Lower lobe of right lung (tissue), 2 donors: ENCODE measurements at regions not wholly inside any gene's neighbourhood (a gene's known extent, or its start where the extent isn't known, plus 50 kb on each side); places are given as distances from the start of the nearest gene placed in this dataset.

Experiments used
- ATAC-seq, 2 donors: fragments of 200-7000 bp; cut with Tn5 transposase; one replicate each; pipeline ENCODE4 v1.9.1; 2020 to 2022; ENCODE audit warnings: mild to moderate bottlenecking in 2 of 2, moderate library complexity in 2 of 2
- DNase-seq: peaks from one replicate; pipeline ENCODE4 v3.0.0-alpha.2; 2020
- H3K27ac ChIP-seq: fragments of 200-600 bp; one replicate; pipeline ENCODE4 v1.8.0; 2022
- H3K27me3 ChIP-seq: fragments of 200-600 bp; one replicate; pipeline ENCODE4 v1.8.0; 2022; ENCODE audit warnings: low read depth
- H3K36me3 ChIP-seq: fragments of 200-600 bp; one replicate; pipeline ENCODE4 v1.8.0; 2022; ENCODE audit warnings: mild to moderate bottlenecking
- H3K4me1 ChIP-seq: fragments of 200-600 bp; one replicate; pipeline ENCODE4 v1.8.0; 2022
- H3K4me3 ChIP-seq: fragments of 200-600 bp; one replicate; pipeline ENCODE4 v1.8.0; 2022; ENCODE audit warnings: mild to moderate bottlenecking
- H3K9me3 ChIP-seq: fragments of 200-600 bp; one replicate; pipeline ENCODE4 v1.8.0; 2022
- intact Hi-C: fragments of 100-400 bp; cut with DNase I; formaldehyde crosslinking; loops from one replicate; pipeline ENCODE4 v1.11.0; 2022
- TF ChIP-seq, protein P1 (sequence below): fragments of 200-600 bp; IDR thresholded peaks from one replicate; pipeline ENCODE4 v1.8.0; 2022; ENCODE audit warnings: antibody characterized with exemption, mild to moderate bottlenecking
- donor health status: DM: no; HTN: yes; CAD: no; lungs with severe emphysema.

GRCh38 chr2:129737660-129738527 lies 241.6 kb upstream of the RAB6C start:
- ATAC-seq: no peak
- H3K36me3 ChIP-seq: no peaks in the 10 kb centered on the region
- H3K9me3 ChIP-seq: no peaks in the 10 kb centered on the region
- H3K4me3 ChIP-seq: no peak overlapping the region
- H3K27me3 ChIP-seq: no peaks in the 10 kb centered on the region
- H3K4me1 ChIP-seq: no peaks in the 10 kb centered on the region
- H3K27ac ChIP-seq: no peak overlapping the region
- TF ChIP-seq, protein P1, sequence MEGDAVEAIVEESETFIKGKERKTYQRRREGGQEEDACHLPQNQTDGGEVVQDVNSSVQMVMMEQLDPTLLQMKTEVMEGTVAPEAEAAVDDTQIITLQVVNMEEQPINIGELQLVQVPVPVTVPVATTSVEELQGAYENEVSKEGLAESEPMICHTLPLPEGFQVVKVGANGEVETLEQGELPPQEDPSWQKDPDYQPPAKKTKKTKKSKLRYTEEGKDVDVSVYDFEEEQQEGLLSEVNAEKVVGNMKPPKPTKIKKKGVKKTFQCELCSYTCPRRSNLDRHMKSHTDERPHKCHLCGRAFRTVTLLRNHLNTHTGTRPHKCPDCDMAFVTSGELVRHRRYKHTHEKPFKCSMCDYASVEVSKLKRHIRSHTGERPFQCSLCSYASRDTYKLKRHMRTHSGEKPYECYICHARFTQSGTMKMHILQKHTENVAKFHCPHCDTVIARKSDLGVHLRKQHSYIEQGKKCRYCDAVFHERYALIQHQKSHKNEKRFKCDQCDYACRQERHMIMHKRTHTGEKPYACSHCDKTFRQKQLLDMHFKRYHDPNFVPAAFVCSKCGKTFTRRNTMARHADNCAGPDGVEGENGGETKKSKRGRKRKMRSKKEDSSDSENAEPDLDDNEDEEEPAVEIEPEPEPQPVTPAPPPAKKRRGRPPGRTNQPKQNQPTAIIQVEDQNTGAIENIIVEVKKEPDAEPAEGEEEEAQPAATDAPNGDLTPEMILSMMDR: no peak
- DNase-seq: no peak
- intact Hi-C loops: no loop called here

- Histone ChIP-seq H3K27ac (no peak overlapping the region), H3K4me3 (no peak overlapping the region), H3K4me1 (no peaks in the 10 kb centered on the region), H3K36me3 (no peaks in the 10 kb centered on the region), H3K27me3 (no peaks in the 10 kb centered on the region), H3K9me3 (no peaks in the 10 kb centered on the region)
- intact Hi-C loops: no loop called here
- TF ChIP-seq, protein P1: no peak
- DNase-seq (no peak), ATAC-seq (no peak)
Measured at GRCh38 chr2:129738799-129739198, 240.7 kb upstream of the RAB6C start.

- no peaks in the 10 kb centered on the region for H3K4me1 ChIP-seq
- no peaks in the 10 kb centered on the region for H3K9me3 ChIP-seq
- no peaks in the 10 kb centered on the region for H3K36me3 ChIP-seq
- no peak overlapping the region for H3K27ac ChIP-seq
- TF ChIP-seq, protein P1: no peak
- H3K4me3 ChIP-seq: no peak overlapping the region
- intact Hi-C loops: no loop called here
- DNase-seq (no peak), ATAC-seq (no peak)
- no peaks in the 10 kb centered on the region for H3K27me3 ChIP-seq
Measured at GRCh38 chr2:129740504-129740903, 239.0 kb upstream of the RAB6C start.

- intact Hi-C loops: no loop called here
- TF ChIP-seq, protein P1: no peak
- Histone ChIP-seq H3K27me3 (no peaks in the 10 kb centered on the region), H3K27ac (no peak overlapping the region), H3K4me1 (no peaks in the 10 kb centered on the region), H3K36me3 (no peaks in the 10 kb centered on the region), H3K9me3 (no peaks in the 10 kb centered on the region), H3K4me3 (no peak overlapping the region)
- ATAC-seq (no peak), DNase-seq (no peak)
Measured at GRCh38 chr2:129741165-129741564, 238.3 kb upstream of the RAB6C start.

GRCh38 chr2:129741623-129742022 lies 237.8 kb upstream of the RAB6C start:
- no peak for ATAC-seq
- intact Hi-C loops: no loop called here

More at GRCh38 chr2:129741623-129742022, 237.8 kb upstream of the RAB6C start:
- no peaks in the 10 kb centered on the region for H3K36me3 ChIP-seq
- no peaks in the 10 kb centered on the region for H3K9me3 ChIP-seq
- no peak overlapping the region for H3K27ac ChIP-seq
- TF ChIP-seq, protein P1: no peak
- no peaks in the 10 kb centered on the region for H3K4me1 ChIP-seq
- no peak for DNase-seq
- H3K4me3 ChIP-seq: no peak overlapping the region
- H3K27me3 ChIP-seq: no peaks in the 10 kb centered on the region
